HG03159 (cell line): ENCODE measurements at regions not wholly inside any gene's neighbourhood (a gene's known extent, or its start where the extent isn't known, plus 50 kb on each side); places are given as distances from the start of the nearest gene placed in this dataset.

Source experiments
- ATAC-seq: cut with Tn5 transposase; IDR thresholded peaks from one replicate; pipeline ENCODE4 v1.9.1; 2021; ENCODE audit warnings: mild to moderate bottlenecking, moderate library complexity; ENCODE audit not compliant: unreplicated experiment

GRCh38 chr5:123755653-123756317 is 243.8 kb downstream of the CSNK1G3 start:
- ATAC-seq, result no peak

- ATAC-seq, result no peak
Observed at GRCh38 chr5:123754908-123755307, 242.9 kb downstream of the CSNK1G3 start.

- no peak for ATAC-seq
Observed at GRCh38 chr5:123753937-123754891, 242.2 kb downstream of the CSNK1G3 start.

- ATAC-seq, result no peak
Observed at GRCh38 chr5:123753180-123753936, 241.4 kb downstream of the CSNK1G3 start.

GRCh38 chr5:123752552-123753179 is 240.7 kb downstream of the CSNK1G3 start:
- ATAC-seq, result no peak

GRCh38 chr5:123751670-123752069 is 239.7 kb downstream of the CSNK1G3 start:
- ATAC-seq, result no peak

GRCh38 chr5:123748239-123748638 is 236.3 kb downstream of the CSNK1G3 start:
- ATAC-seq, result no peak

- ATAC-seq, result no peak
Observed at GRCh38 chr5:123746683-123747360, 234.8 kb downstream of the CSNK1G3 start.

GRCh38 chr5:123743990-123744583 is 232.1 kb downstream of the CSNK1G3 start:
- no peak for ATAC-seq

GRCh38 chr5:123735384-123735783 is 223.4 kb downstream of the CSNK1G3 start:
- no peak for ATAC-seq

GRCh38 chr5:123732257-123732656 is 220.3 kb downstream of the CSNK1G3 start:
- no peak for ATAC-seq

GRCh38 chr5:123722451-123722850 is 210.5 kb downstream of the CSNK1G3 start:
- no peak for ATAC-seq

GRCh38 chr5:123721675-123722276 is 209.8 kb downstream of the CSNK1G3 start:
- ATAC-seq, result no peak

- ATAC-seq, result no peak
Observed at GRCh38 chr5:123720955-123721354, 209.0 kb downstream of the CSNK1G3 start.

- ATAC-seq, result no peak
Observed at GRCh38 chr5:123720339-123720738, 208.4 kb downstream of the CSNK1G3 start.

GRCh38 chr5:123719004-123719403 is 207.0 kb downstream of the CSNK1G3 start:
- no peak for ATAC-seq

- ATAC-seq, result no peak
Observed at GRCh38 chr5:123718238-123718637, 206.3 kb downstream of the CSNK1G3 start.

- no peak for ATAC-seq
Observed at GRCh38 chr5:123717139-123717538, 205.2 kb downstream of the CSNK1G3 start.

- no peak for ATAC-seq
Observed at GRCh38 chr5:123710031-123710430, 198.1 kb downstream of the CSNK1G3 start.
